ENCODE measurements at regions not wholly inside any gene's neighbourhood (a gene's known extent, or its start where the extent isn't known, plus 50 kb on each side); places are given as distances from the start of the nearest gene placed in this dataset.

GRCh38 chr13:107144432-107144831 is 576.5 kb upstream of the ARGLU1 start:
- H3K9me3 ChIP-seq (ENCODE audit: control insufficient read depth, low read length): no peaks in the 10 kb centered on the region
- no peak overlapping the region for H3K4me3 ChIP-seq (ENCODE audit: insufficient read depth, low read depth, low read length)
- no peaks in the 10 kb centered on the region for H3K4me1 ChIP-seq (ENCODE audit: control insufficient read depth, insufficient read depth, low read length)
- no peaks in the 10 kb centered on the region for H3K36me3 ChIP-seq (ENCODE audit: control insufficient read depth, insufficient read depth, low read length)
- no peak overlapping the region for H3K27ac ChIP-seq (ENCODE audit: insufficient read depth, low read depth, low read length, poor library complexity, severe bottlenecking)
- no peaks in the 10 kb centered on the region for H3K27me3 ChIP-seq (ENCODE audit: control insufficient read depth, insufficient read depth, low read length, poor library complexity, severe bottlenecking)

GRCh38 chr13:107141767-107142166 is 573.8 kb upstream of the ARGLU1 start:
- no peaks in the 10 kb centered on the region for H3K27me3 ChIP-seq (ENCODE audit: control insufficient read depth, insufficient read depth, low read length, poor library complexity, severe bottlenecking)
- no peaks in the 10 kb centered on the region for H3K4me1 ChIP-seq (ENCODE audit: control insufficient read depth, insufficient read depth, low read length)
- WGBS, 2 experiments: 100% methylated on average over 1 to 3 of the region's 3 CpGs
- no peaks in the 10 kb centered on the region for H3K36me3 ChIP-seq (ENCODE audit: control insufficient read depth, insufficient read depth, low read length)
- H3K27ac ChIP-seq (ENCODE audit: insufficient read depth, low read depth, low read length, poor library complexity, severe bottlenecking): no peak overlapping the region
- H3K9me3 ChIP-seq (ENCODE audit: control insufficient read depth, low read length): no peaks in the 10 kb centered on the region
- no peak overlapping the region for H3K4me3 ChIP-seq (ENCODE audit: insufficient read depth, low read depth, low read length)

GRCh38 chr13:107139006-107139405 is 571.1 kb upstream of the ARGLU1 start:
- Histone ChIP-seq H3K9me3 (ENCODE audit: control insufficient read depth, low read length) (no peaks in the 10 kb centered on the region), H3K27me3 (ENCODE audit: control insufficient read depth, insufficient read depth, low read length, poor library complexity, severe bottlenecking) (no peaks in the 10 kb centered on the region), H3K36me3 (ENCODE audit: control insufficient read depth, insufficient read depth, low read length) (no peaks in the 10 kb centered on the region), H3K4me1 (ENCODE audit: control insufficient read depth, insufficient read depth, low read length) (no peaks in the 10 kb centered on the region), H3K4me3 (ENCODE audit: insufficient read depth, low read depth, low read length) (no peak overlapping the region), H3K27ac (ENCODE audit: insufficient read depth, low read depth, low read length, poor library complexity, severe bottlenecking) (no peak overlapping the region)
- 93 to 94% methylated on average over 1 of the region's 1 CpG for WGBS, 2 experiments

GRCh38 chr13:107138486-107138885 is 570.5 kb upstream of the ARGLU1 start:
- no peak overlapping the region for H3K27ac ChIP-seq (ENCODE audit: insufficient read depth, low read depth, low read length, poor library complexity, severe bottlenecking)
- H3K27me3 ChIP-seq (ENCODE audit: control insufficient read depth, insufficient read depth, low read length, poor library complexity, severe bottlenecking): no peaks in the 10 kb centered on the region
- WGBS, 2 experiments: 81 to 98% methylated on average over 1 of the region's 1 CpG
- no peaks in the 10 kb centered on the region for H3K9me3 ChIP-seq (ENCODE audit: control insufficient read depth, low read length)
- H3K36me3 ChIP-seq (ENCODE audit: control insufficient read depth, insufficient read depth, low read length): no peaks in the 10 kb centered on the region
- H3K4me3 ChIP-seq (ENCODE audit: insufficient read depth, low read depth, low read length): no peak overlapping the region
- no peaks in the 10 kb centered on the region for H3K4me1 ChIP-seq (ENCODE audit: control insufficient read depth, insufficient read depth, low read length)

- Histone ChIP-seq H3K27me3 (ENCODE audit: control insufficient read depth, insufficient read depth, low read length, poor library complexity, severe bottlenecking) (no peaks in the 10 kb centered on the region), H3K36me3 (ENCODE audit: control insufficient read depth, insufficient read depth, low read length) (no peaks in the 10 kb centered on the region), H3K4me1 (ENCODE audit: control insufficient read depth, insufficient read depth, low read length) (no peaks in the 10 kb centered on the region), H3K9me3 (ENCODE audit: control insufficient read depth, low read length) (no peaks in the 10 kb centered on the region), H3K27ac (ENCODE audit: insufficient read depth, low read depth, low read length, poor library complexity, severe bottlenecking) (no peak overlapping the region), H3K4me3 (ENCODE audit: insufficient read depth, low read depth, low read length) (no peak overlapping the region)
- WGBS, 2 experiments: 94 to 96% methylated on average over 4 to 5 of the region's 5 CpGs
Observed at GRCh38 chr13:107133950-107134349, 566.0 kb upstream of the ARGLU1 start.

- 81 to 95% methylated on average over 1 of the region's 1 CpG for WGBS, 2 experiments
- Histone ChIP-seq H3K4me3 (ENCODE audit: insufficient read depth, low read depth, low read length) (no peak overlapping the region), H3K27me3 (ENCODE audit: control insufficient read depth, insufficient read depth, low read length, poor library complexity, severe bottlenecking) (no peaks in the 10 kb centered on the region), H3K27ac (ENCODE audit: insufficient read depth, low read depth, low read length, poor library complexity, severe bottlenecking) (no peak overlapping the region), H3K36me3 (ENCODE audit: control insufficient read depth, insufficient read depth, low read length) (no peaks in the 10 kb centered on the region), H3K4me1 (ENCODE audit: control insufficient read depth, insufficient read depth, low read length) (no peaks in the 10 kb centered on the region), H3K9me3 (ENCODE audit: control insufficient read depth, low read length) (no peaks in the 10 kb centered on the region)
Observed at GRCh38 chr13:107130566-107130965, 562.6 kb upstream of the ARGLU1 start.

GRCh38 chr13:107124730-107125129 is 556.8 kb upstream of the ARGLU1 start:
- no peaks in the 10 kb centered on the region for H3K36me3 ChIP-seq (ENCODE audit: control insufficient read depth, insufficient read depth, low read length)
- no peak overlapping the region for H3K4me3 ChIP-seq (ENCODE audit: insufficient read depth, low read depth, low read length)
- no peaks in the 10 kb centered on the region for H3K4me1 ChIP-seq (ENCODE audit: control insufficient read depth, insufficient read depth, low read length)
- no peak overlapping the region for H3K27ac ChIP-seq (ENCODE audit: insufficient read depth, low read depth, low read length, poor library complexity, severe bottlenecking)
- H3K27me3 ChIP-seq (ENCODE audit: control insufficient read depth, insufficient read depth, low read length, poor library complexity, severe bottlenecking): no peaks in the 10 kb centered on the region
- 91 to 95% methylated on average over 3 to 4 of the region's 5 CpGs for WGBS, 2 experiments
- H3K9me3 ChIP-seq (ENCODE audit: control insufficient read depth, low read length): no peaks in the 10 kb centered on the region

- H3K36me3 ChIP-seq (ENCODE audit: control insufficient read depth, insufficient read depth, low read length): no peaks in the 10 kb centered on the region
- H3K9me3 ChIP-seq (ENCODE audit: control insufficient read depth, low read length): no peaks in the 10 kb centered on the region
- H3K4me1 ChIP-seq (ENCODE audit: control insufficient read depth, insufficient read depth, low read length): no peaks in the 10 kb centered on the region
- no peak overlapping the region for H3K27ac ChIP-seq (ENCODE audit: insufficient read depth, low read depth, low read length, poor library complexity, severe bottlenecking)
- WGBS, 2 experiments: 0% methylated on average over 1 of the region's 2 CpGs
- H3K27me3 ChIP-seq (ENCODE audit: control insufficient read depth, insufficient read depth, low read length, poor library complexity, severe bottlenecking): no peaks in the 10 kb centered on the region
- no peak overlapping the region for H3K4me3 ChIP-seq (ENCODE audit: insufficient read depth, low read depth, low read length)
Observed at GRCh38 chr13:107124129-107124718, 556.3 kb upstream of the ARGLU1 start.

GRCh38 chr13:107121793-107122192 is 553.9 kb upstream of the ARGLU1 start:
- Histone ChIP-seq H3K4me3 (ENCODE audit: insufficient read depth, low read depth, low read length) (no peak overlapping the region), H3K4me1 (ENCODE audit: control insufficient read depth, insufficient read depth, low read length) (no peaks in the 10 kb centered on the region), H3K36me3 (ENCODE audit: control insufficient read depth, insufficient read depth, low read length) (no peaks in the 10 kb centered on the region), H3K27ac (ENCODE audit: insufficient read depth, low read depth, low read length, poor library complexity, severe bottlenecking) (no peak overlapping the region), H3K27me3 (ENCODE audit: control insufficient read depth, insufficient read depth, low read length, poor library complexity, severe bottlenecking) (no peaks in the 10 kb centered on the region), H3K9me3 (ENCODE audit: control insufficient read depth, low read length) (no peaks in the 10 kb centered on the region)
- 92 to 95% methylated on average over 1 of the region's 1 CpG for WGBS, 2 experiments

- Histone ChIP-seq H3K9me3 (ENCODE audit: control insufficient read depth, low read length) (no peaks in the 10 kb centered on the region), H3K27ac (ENCODE audit: insufficient read depth, low read depth, low read length, poor library complexity, severe bottlenecking) (no peak overlapping the region), H3K4me3 (ENCODE audit: insufficient read depth, low read depth, low read length) (no peak overlapping the region), H3K27me3 (ENCODE audit: control insufficient read depth, insufficient read depth, low read length, poor library complexity, severe bottlenecking) (no peaks in the 10 kb centered on the region), H3K36me3 (ENCODE audit: control insufficient read depth, insufficient read depth, low read length) (no peaks in the 10 kb centered on the region), H3K4me1 (ENCODE audit: control insufficient read depth, insufficient read depth, low read length) (no peaks in the 10 kb centered on the region)
- 96 to 97% methylated on average over 6 of the region's 7 CpGs for WGBS, 2 experiments
Observed at GRCh38 chr13:107119989-107120881, 552.3 kb upstream of the ARGLU1 start.
